Activated B cell treated with CpG ODN at 0.5 μM for 24 hours (primary cell): ENCODE measurements at regions not wholly inside any gene's neighbourhood (a gene's known extent, or its start where the extent isn't known, plus 50 kb on each side); places are given as distances from the start of the nearest gene placed in this dataset.

Source experiments
- ATAC-seq: fragments of 200-7000 bp; cut with Tn5 transposase; one replicate; pipeline ENCODE4 v1.10.0; 2021; ENCODE audit warnings: low read depth, mild to moderate bottlenecking, moderate library complexity
- CTCF ChIA-PET: fragments of 350-600 bp; sonication (Branson Sonifier 250); formaldehyde crosslinking; loops from one replicate; lab custom pipeline; 2021; ENCODE audit warnings: antibody characterized with exemption; lab: Charles Lee
- POLR2A ChIA-PET: fragments of 350-600 bp; sonication (Branson Sonifier 250); formaldehyde crosslinking; loops from one replicate; lab custom pipeline; 2021; ENCODE audit warnings: antibody characterized with exemption; lab: Charles Lee
- DNase-seq: peaks from one replicate; pipeline ENCODE4 v3.0.0; 2022
- H3K27ac Mint-ChIP-seq: one replicate; pipeline ENCODE4 v1.8.0; 2020; ENCODE audit warnings: mixed read lengths
- H3K27me3 Mint-ChIP-seq: one replicate; pipeline ENCODE4 v1.8.0; 2021; ENCODE audit warnings: mixed read lengths
- H3K36me3 Mint-ChIP-seq: one replicate; pipeline ENCODE4 v1.8.0; 2021; ENCODE audit warnings: low read depth, mixed read lengths
- H3K4me1 Mint-ChIP-seq: one replicate; pipeline ENCODE4 v1.8.0; 2021; ENCODE audit warnings: mixed read lengths
- H3K4me3 Mint-ChIP-seq: one replicate; pipeline ENCODE4 v1.8.0; 2020; ENCODE audit warnings: mild to moderate bottlenecking, mixed read lengths
- H3K9me3 Mint-ChIP-seq: one replicate; pipeline ENCODE4 v1.8.0; 2020; ENCODE audit warnings: mixed read lengths
- intact Hi-C: fragments of 100-400 bp; cut with micrococcal nuclease; formaldehyde crosslinking; loops from one replicate; pipeline ENCODE4 v1.15.1; 2024
- TF ChIP-seq, protein P1 (sequence below): fragments of 200-600 bp; IDR thresholded peaks from one replicate; pipeline ENCODE4 v1.8.0; 2022; ENCODE audit warnings: antibody characterized with exemption, mild to moderate bottlenecking

DNA sequence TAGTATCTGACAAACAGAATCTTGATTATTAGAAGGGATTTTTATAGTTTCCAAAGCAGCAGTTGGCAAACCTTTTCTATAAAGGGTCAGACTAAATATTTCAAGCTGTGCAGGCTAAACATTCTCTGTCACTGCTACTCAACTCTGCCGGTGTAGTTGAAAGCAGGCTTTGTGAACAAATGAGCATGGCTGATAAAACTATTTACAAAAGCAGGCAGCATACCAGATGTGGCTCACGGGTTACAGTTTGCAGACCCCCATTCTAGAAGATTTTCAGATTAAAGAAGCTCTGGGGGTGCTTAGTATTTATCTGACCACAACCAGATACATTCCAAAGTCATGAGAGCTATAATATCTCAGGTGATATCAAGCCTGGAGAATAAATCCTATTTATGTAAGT lies 1017.5 kb downstream of the SORCS1 start:
- TF ChIP-seq, protein P1, sequence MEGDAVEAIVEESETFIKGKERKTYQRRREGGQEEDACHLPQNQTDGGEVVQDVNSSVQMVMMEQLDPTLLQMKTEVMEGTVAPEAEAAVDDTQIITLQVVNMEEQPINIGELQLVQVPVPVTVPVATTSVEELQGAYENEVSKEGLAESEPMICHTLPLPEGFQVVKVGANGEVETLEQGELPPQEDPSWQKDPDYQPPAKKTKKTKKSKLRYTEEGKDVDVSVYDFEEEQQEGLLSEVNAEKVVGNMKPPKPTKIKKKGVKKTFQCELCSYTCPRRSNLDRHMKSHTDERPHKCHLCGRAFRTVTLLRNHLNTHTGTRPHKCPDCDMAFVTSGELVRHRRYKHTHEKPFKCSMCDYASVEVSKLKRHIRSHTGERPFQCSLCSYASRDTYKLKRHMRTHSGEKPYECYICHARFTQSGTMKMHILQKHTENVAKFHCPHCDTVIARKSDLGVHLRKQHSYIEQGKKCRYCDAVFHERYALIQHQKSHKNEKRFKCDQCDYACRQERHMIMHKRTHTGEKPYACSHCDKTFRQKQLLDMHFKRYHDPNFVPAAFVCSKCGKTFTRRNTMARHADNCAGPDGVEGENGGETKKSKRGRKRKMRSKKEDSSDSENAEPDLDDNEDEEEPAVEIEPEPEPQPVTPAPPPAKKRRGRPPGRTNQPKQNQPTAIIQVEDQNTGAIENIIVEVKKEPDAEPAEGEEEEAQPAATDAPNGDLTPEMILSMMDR = no peak
- Mint-ChIP-seq H3K36me3 (no peaks in the 10 kb centered on the region), H3K4me1 (no peaks in the 10 kb centered on the region), H3K4me3 (no peak overlapping the region), H3K27ac (no peak overlapping the region), H3K9me3 (peaks cover 11% of the 10 kb centered on the region), H3K27me3 (no peaks in the 10 kb centered on the region)
- ATAC-seq (no peak), DNase-seq (no peak)
- intact Hi-C loops = no loop called here
- ChIA-PET CTCF (no interaction called here), POLR2A (no interaction called here)

DNA sequence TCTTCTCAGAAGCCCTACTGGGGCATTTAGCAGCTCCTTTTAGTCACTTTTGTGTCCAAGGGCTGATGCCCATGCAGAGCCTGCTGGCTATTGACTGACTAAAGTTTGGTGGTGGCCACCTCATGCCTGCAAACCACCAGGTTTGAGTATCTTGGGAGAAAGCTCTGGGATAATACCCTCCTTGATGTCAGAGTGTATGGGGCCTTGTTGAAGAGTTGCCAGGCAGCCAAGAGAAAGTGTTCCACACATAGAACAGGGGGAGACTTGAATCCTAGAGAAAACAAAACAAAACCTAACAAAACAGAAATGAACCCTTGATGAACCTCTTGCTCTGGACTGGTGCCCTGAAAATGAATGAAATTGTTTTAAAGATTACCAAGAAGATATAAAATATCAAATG lies 1024.6 kb downstream of the SORCS1 start:
- Mint-ChIP-seq H3K27me3 (no peaks in the 10 kb centered on the region), H3K4me1 (no peaks in the 10 kb centered on the region), H3K27ac (no peak overlapping the region), H3K9me3 (no peaks in the 10 kb centered on the region), H3K36me3 (no peaks in the 10 kb centered on the region), H3K4me3 (no peak overlapping the region)
- ATAC-seq (no peak), DNase-seq (no peak)
- TF ChIP-seq, protein P1 = no peak
- ChIA-PET CTCF (no interaction called here), POLR2A (no interaction called here)
- intact Hi-C loops = no loop called here

DNA sequence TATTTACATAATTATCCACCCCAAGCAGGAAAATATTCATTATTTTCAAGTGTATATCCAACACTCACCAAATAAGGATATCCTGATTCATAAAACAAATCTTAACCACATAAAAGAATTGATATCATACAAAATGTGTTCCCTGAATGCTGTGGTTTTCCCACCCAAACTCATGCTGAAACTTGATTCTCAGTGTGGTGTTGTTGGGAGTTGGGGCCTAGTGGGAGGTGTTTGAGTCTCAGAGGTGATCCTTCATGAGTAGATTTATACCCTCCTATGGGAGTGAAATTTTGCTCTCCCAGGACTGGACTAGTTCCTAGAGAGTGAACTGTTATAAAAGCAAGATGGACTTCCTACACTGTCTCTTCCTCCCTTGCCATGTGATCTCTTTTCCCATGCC lies 1028.3 kb downstream of the SORCS1 start:
- TF ChIP-seq, protein P1 = no peak
- no peaks in the 10 kb centered on the region for H3K4me1 Mint-ChIP-seq
- DNase-seq (no peak), ATAC-seq (no peak)
- no peak overlapping the region for H3K27ac Mint-ChIP-seq
- intact Hi-C loops = no loop called here
- H3K27me3 Mint-ChIP-seq = no peaks in the 10 kb centered on the region
- no peaks in the 10 kb centered on the region for H3K36me3 Mint-ChIP-seq
- H3K4me3 Mint-ChIP-seq = no peak overlapping the region
- ChIA-PET POLR2A (no interaction called here), CTCF (no interaction called here)
- peaks cover 4% of the 10 kb centered on the region for H3K9me3 Mint-ChIP-seq

DNA sequence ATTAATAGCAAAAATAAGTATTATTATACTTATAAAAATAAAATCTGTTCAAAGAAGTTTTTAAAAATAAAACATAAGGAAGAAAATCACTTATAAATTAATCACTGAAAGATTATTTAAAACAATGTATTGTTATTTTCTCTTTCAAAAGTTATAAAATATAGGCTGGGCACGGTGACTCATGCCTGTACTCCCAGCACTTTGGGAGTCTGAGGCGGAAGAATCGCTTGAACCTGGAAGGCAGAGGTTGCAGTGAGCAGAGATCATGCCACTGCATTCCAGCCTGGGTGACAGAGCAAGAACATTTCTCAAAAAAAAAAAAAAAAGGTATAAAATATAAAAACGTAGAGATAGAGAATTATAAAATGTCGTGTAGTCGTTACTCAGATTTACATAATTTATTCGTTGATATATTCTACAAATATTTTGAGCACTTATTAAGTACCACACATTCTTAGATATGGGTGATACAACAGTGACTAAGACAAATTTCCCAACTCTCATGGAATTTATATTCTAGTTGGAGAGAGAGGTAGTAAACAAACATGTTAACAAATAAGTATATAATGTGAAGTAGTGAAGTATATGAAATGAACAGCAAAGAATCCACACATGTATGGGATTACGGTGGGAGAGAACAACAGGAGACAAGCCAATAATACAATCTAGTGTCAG lies 1030.0 kb downstream of the SORCS1 start:
- Mint-ChIP-seq H3K9me3 (peaks cover 4% of the 10 kb centered on the region), H3K27me3 (no peaks in the 10 kb centered on the region), H3K4me1 (no peaks in the 10 kb centered on the region), H3K27ac (no peak overlapping the region), H3K4me3 (no peak overlapping the region), H3K36me3 (no peaks in the 10 kb centered on the region)
- intact Hi-C loops = no loop called here
- ChIA-PET POLR2A (no interaction called here), CTCF (no interaction called here)
- ATAC-seq = no peak
- DNase-seq = no peak
- TF ChIP-seq, protein P1 = no peak

DNA sequence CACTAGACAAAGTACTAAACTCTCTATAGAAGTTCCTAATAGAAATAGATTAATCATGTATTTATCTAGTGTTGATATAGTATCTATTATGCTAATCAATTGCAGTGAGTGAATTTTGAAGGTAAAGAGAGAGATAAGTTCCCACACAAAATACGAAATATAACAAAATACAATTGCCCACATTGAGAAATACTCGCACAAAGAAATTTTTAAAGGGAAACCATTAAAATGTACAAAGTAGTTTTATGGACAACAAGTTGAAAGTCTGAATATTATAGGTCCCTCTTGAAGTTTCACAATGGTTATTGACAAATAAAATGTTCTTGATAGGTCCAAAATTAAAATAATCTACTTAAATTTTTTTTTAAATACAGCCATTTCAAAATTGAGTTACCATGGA lies 1031.1 kb downstream of the SORCS1 start:
- CTCF ChIA-PET = no interaction called here
- Mint-ChIP-seq H3K27ac (no peak overlapping the region), H3K9me3 (peaks cover 4% of the 10 kb centered on the region), H3K4me3 (no peak overlapping the region), H3K27me3 (no peaks in the 10 kb centered on the region), H3K36me3 (no peaks in the 10 kb centered on the region), H3K4me1 (no peaks in the 10 kb centered on the region)
- intact Hi-C loops = no loop called here
- no peak for DNase-seq
- POLR2A ChIA-PET = no interaction called here
- ATAC-seq = no peak
- TF ChIP-seq, protein P1 = no peak
